HL-60 (cell line): ENCODE measurements at regions not wholly inside any gene's neighbourhood (a gene's known extent, or its start where the extent isn't known, plus 50 kb on each side); places are given as distances from the start of the nearest gene placed in this dataset.

Experiments
- CTCF ChIP-seq: IDR thresholded peaks from one replicate; pipeline ENCODE4 v1.5.1; 2011; ENCODE audit warnings: low read length, control low read depth, inconsistent platforms; ENCODE audit not compliant: insufficient read depth
- GABPA ChIP-seq: IDR thresholded peaks from 2 replicates; pipeline ENCODE4 v1.6.1; 2012; ENCODE audit warnings: low read depth
- POLR2AphosphoS5 ChIP-seq: IDR thresholded peaks from 2 replicates; pipeline ENCODE4 v1.6.1; 2012; ENCODE audit warnings: low read depth
- REST ChIP-seq: IDR thresholded peaks from 2 replicates; pipeline ENCODE4 v1.6.1; 2012; ENCODE audit warnings: low read depth; ENCODE audit not compliant: insufficient replicate concordance

- no peak for TF ChIP-seq CTCF
- TF ChIP-seq POLR2AphosphoS5, result no peak
- TF ChIP-seq GABPA, result no peak
- no peak for TF ChIP-seq REST
Measured at GRCh38 chr4:124459941-124460310, 252.6 kb downstream of the ANKRD50 start.
